ENCODE measurements at regions not wholly inside any gene's neighbourhood (a gene's known extent, or its start where the extent isn't known, plus 50 kb on each side); places are given as distances from the start of the nearest gene placed in this dataset.

GRCh38 chr18:54737986-54738385 lies 90.3 kb upstream of the RAB27B start (continued):
- TF ChIP-seq KDM5A (IDR thresholded peaks at IDR 0.05) (no peak), FOXS1 (CRISPR knock-in tag; IDR thresholded peaks at IDR 0.05) (no peak)

GRCh38 chr18:54739476-54739875 lies 88.8 kb upstream of the RAB27B start:
- Histone ChIP-seq H3K27ac (peak overlapping the region; percentile 64 to 69; a peak in 5 of 6 replicates), H3K4me3 (no peak overlapping the region), H3K9me3 (peaks cover 9% of the 10 kb centered on the region; the same call in 1 of the 3 replicates), H3K4me1 (peaks cover 68% of the 10 kb centered on the region), H3K4me2 (0 out of 3 replicates have a peak overlapping the region, but pooled peaks have one; percentile 19)
- DNase-seq (ENCODE audit: low read depth in 1 of 2, low spot score in 1 of 2) (no peak), ATAC-seq (no peak), FAIRE-seq (no peak)
- POLR2A ChIA-PET: no interaction called here
- 84% methylated on average over 2 of the region's 2 CpGs for WGBS (ENCODE audit: missing lambda C conversion rate)
- CTCF ChIA-PET: no interaction called here
- TF ChIP-seq HES2 (IDR thresholded peaks at IDR 0.05): no peak
- no peak for TF ChIP-seq TFCP2L1 (CRISPR knock-in tag; IDR thresholded peaks at IDR 0.05)
- TF ChIP-seq CBX8 (IDR thresholded peaks at IDR 0.05): no peak
- no peak for TF ChIP-seq BCL3 (IDR thresholded peaks at IDR 0.05)
- TF ChIP-seq KDM5A (IDR thresholded peaks at IDR 0.05): no peak
- no peak for TF ChIP-seq EHF (CRISPR knock-in tag; IDR thresholded peaks at IDR 0.05)
- TF ChIP-seq USF2 (IDR thresholded peaks at IDR 0.05): no peak
- TF ChIP-seq RNF2 (IDR thresholded peaks at IDR 0.05; ENCODE audit: borderline replicate concordance, low read depth): no peak
- TF ChIP-seq ZC3H11A (IDR thresholded peaks at IDR 0.05): no peak
- TF ChIP-seq MAZ (IDR thresholded peaks at IDR 0.05; ENCODE audit: borderline replicate concordance, low read depth, low read length): no peak
- no peak for TF ChIP-seq JUNB (IDR thresholded peaks at IDR 0.05)
- no peak for TF ChIP-seq NPAS2 (CRISPR knock-in tag; IDR thresholded peaks at IDR 0.05; ENCODE audit: borderline replicate concordance)
- no peak for TF ChIP-seq HOXB5 (CRISPR knock-in tag; IDR thresholded peaks at IDR 0.05)

GRCh38 chr18:54740136-54740846 lies 88.0 kb upstream of the RAB27B start:
- DNase-seq (ENCODE audit: low read depth in 1 of 2, low spot score in 1 of 2) (peak in 1 of 2 experiments; percentile 15), FAIRE-seq (no peak), ATAC-seq (no peak)
- POLR2A ChIA-PET: interaction anchor here (1.6 to 2.6 kb wide), 2 partner anchors 35 to 88 kb away, joined by 3 to 10 read pairs; partner anchors contain the start of gene RAB27B
- Histone ChIP-seq H3K27ac (peak overlapping the region; percentile 69 to 82), H3K9me3 (peaks cover 9% of the 10 kb centered on the region; the same call in 1 of the 3 replicates), H3K4me2 (peak overlapping the region; percentile 19), H3K4me3 (no peak overlapping the region), H3K4me1 (peaks cover 60% of the 10 kb centered on the region)
- 40% methylated on average over 3 of the region's 3 CpGs for WGBS (ENCODE audit: missing lambda C conversion rate)
- CTCF ChIA-PET: no interaction called here
- no peak for TF ChIP-seq CBX8 (IDR thresholded peaks at IDR 0.05)
- no peak for TF ChIP-seq KDM5A (IDR thresholded peaks at IDR 0.05)
- TF ChIP-seq NFE2L2 (conservative IDR thresholded peaks at IDR 0.05; ENCODE audit: low read length): peak; percentile 61
- TF ChIP-seq REST (IDR thresholded peaks at IDR 0.05): no peak
- TF ChIP-seq POLR2AphosphoS2 (conservative IDR thresholded peaks at IDR 0.05; ENCODE audit: low read length): no peak
- peak; percentile 59 for TF ChIP-seq MAFK (IDR thresholded peaks at IDR 0.05; ENCODE audit: partially characterized antibody)
- 0 out of 2 replicates have a peak, but pooled peaks have one; percentile 7 for TF ChIP-seq FOSL2 (IDR thresholded peaks at IDR 0.05)
- TF ChIP-seq FOSL2 (CRISPR knock-in tag; IDR thresholded peaks at IDR 0.05): peak; percentile 72

Measured in A549 (cell line).